GM18519 (cell line): ENCODE measurements at regions not wholly inside any gene's neighbourhood (a gene's known extent, or its start where the extent isn't known, plus 50 kb on each side); places are given as distances from the start of the nearest gene placed in this dataset.

Source experiments
- ATAC-seq: cut with Tn5 transposase; IDR thresholded peaks from one replicate; pipeline ENCODE4 v1.9.1; 2021; ENCODE audit warnings: mild to moderate bottlenecking, moderate library complexity; ENCODE audit not compliant: unreplicated experiment, low FRiP score

DNA sequence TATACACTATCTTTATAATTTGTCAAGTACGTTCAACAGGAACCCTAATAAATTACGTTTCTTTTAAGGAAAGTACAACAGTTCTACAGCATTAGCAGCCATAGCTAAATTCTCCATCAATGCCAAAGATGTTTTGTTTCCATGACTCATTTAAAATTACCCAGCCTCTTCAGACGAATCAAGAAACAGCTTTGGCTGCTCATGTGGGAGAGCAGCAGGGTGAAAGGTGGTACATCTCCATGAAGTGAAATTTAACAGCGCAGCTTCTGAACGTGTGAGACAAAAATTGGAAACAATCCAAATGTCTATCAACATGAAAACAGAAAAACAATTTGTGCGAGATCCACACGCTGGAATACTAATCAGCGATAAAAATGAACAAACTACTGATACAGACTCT, 327.3 kb upstream of the CDH6 start:
- ATAC-seq = no peak

DNA sequence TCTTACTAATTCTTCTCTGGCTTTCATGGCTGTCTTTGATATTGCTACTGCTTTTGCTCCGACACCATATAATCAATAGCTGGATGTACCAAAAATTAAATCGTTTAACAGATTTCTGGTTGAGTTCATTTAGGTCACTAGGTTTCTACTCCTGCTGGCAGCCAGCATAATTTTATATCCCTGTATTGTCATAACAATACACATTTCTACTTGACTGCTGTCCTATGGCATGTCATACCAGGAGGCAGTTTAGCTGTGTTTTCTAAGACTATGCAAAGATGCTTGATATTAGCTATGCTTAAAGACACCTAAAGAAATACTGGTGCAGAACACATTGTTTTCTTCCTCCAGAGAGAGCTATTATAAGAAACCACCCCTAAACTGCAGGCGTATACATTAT, 337.2 kb upstream of the CDH6 start:
- no peak for ATAC-seq

DNA sequence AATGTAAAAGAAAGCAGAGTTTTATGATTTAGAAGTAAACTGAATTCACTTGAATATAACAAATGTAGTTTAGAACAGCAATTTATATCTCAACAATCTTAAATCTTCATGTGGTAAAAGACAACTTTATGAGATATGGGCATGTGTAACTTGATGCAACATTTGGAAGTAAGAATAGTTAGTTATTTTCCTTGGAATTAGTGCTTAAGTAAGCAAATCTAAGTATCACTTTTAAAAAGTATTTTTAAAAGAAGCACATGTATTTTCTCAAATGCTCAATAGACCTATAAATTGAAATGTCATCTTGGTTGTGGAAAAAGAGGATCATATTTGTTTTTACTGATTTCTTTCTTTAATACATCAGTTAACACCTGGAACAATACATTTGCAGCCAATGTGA, 340.3 kb upstream of the CDH6 start:
- ATAC-seq = no peak

DNA sequence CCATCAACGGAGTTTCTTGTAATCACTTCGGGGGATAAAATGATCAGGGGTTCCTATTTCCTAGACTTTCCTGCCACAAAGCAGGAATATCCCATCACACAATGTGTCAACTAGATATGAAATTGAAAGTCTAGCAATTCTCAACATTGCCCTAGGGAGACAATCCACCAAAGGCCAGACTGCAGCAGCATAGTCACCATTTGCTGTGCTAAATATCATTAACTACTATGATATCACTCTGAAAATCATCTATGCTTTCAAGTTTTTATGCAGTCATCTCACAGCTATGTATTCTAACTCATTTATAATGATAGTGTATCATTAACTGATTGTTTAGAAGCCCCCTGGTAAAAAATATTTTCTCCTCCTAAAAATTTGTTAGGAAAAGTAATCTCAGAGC, 342.6 kb upstream of the CDH6 start:
- ATAC-seq = no peak

DNA sequence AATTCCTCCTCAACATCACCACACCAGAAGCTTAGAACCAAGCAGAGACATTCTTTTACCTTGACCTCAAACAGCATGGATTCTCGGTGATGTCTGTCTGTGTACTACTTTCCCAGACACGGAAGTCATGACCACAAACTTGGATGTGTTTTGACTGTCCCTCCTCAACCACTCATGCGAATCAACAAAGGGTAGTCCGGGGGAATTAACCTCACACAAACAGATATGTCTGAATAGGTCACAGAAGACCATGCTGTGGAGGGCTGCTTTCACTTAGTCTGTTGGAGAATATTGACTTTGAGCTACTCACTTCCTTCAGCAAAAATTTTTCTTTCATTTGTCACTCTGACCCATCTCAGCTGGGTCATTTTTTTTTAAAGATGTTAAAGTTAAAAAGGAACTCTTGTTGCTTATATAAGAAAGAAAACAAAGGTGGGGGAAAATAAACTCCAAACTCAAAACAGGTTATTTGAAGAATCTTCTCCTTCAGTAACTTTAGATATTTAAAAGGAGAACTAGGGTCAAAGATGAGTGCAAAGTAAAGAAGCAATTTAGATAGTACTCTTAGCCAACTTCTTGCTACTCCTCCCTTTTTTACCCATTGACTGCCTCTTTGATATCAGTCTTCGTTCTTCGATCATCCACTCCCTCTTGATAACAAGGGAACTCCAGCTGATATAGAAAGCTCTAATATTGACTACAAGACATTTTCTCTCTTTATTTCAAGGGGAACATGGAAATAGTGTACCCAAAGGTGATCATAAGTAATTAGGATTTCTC, 343.4 kb upstream of the CDH6 start:
- ATAC-seq = no peak

DNA sequence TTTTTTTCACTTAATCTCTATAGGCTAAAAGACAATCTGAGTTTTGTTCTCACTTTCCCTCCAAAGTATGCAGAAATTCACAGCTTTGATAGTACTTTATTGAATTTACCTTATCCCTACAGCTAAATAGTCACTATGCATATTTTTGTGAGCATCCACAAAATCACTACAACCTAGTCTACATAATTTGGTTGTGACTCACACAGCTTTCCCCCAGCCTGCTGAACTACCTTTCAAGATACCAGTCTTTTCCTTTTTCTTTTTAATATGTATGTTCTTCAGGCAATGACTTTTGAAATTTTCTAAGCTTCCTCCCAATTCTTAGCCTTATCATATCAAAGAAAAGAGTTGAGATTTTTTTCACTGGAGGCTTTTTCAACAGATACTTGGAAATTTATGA, 347.3 kb upstream of the CDH6 start:
- no peak for ATAC-seq

DNA sequence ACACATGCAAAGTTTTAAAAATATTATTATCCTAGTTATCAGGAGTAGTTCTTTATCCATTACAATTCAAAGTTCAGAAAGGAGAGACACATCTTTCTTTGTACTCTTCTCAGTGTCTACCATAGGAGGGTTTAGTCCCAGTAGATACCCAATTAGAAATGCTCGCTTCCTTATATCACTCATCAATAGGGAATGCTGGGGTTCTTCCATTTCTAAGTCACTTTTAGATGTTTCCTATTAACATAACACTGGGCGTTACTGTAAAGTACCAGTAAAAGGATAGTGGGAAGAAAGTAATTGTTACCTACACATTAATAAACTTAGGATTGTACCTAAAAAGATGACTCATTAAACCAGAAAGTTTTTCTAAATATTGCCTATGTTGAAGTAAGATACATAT, 348.3 kb upstream of the CDH6 start:
- no peak for ATAC-seq

DNA sequence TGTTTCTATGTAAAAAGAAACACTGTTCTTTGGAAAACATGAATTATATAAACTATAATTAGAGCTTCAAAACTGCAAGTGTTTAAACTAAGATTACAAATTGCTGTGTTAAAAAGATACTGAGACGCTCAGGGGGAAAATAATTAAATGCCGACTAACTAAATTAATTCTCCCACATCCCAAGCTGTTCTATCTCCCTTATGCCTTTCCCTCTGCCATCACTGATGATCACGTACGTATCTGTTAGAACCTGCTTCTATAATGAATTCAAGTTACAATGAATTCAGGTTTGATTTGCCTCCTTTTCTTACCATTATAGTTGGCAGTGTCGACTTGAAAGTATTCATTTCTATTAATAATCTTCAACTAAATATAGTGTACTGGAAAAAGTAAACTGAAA, 349.9 kb upstream of the CDH6 start:
- ATAC-seq = no peak

DNA sequence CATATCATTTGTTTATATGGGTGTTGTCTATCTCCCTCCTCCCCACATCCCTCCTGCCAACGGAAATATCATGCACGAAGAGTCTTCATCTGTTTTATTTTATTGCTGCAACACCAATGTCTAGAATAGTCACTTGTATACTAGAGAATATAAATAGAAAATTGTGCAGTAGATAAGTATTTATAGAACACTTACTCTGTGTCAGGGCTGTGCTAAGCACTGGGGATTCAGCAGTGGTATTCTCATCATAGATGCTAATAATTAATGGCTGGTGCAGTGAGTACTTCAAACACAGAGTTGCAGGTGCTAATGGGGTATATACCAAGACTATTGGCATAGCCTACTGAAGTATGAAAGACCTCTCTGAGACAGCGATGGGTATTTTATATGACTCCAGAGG, 353.5 kb upstream of the CDH6 start:
- no peak for ATAC-seq

DNA sequence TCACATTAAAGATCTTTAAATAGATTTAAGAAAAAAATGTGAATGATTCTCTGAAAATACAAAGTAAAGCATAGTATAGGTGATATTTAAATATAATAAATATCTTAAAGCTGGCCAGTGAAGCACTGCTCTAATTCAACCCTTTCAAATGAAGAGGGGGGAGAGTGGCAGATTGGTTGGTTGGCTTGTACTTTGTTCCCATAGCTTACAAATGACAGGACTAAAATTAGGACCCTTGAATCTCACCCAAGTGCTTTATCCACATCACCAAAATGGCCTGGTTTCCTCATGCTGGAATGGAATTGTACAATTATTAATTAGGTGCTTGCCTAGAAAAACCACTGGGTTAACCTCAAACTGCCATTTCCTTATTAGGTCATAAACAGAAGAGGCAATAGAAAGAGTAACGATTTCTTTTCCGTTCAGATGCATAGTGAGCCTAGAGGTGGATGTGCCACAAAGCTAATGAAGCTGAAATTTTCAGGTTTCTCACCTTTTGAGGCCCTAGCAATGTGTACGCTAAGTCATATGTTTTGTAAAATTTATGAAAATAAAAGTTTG, 354.5 kb upstream of the CDH6 start:
- no peak for ATAC-seq

DNA sequence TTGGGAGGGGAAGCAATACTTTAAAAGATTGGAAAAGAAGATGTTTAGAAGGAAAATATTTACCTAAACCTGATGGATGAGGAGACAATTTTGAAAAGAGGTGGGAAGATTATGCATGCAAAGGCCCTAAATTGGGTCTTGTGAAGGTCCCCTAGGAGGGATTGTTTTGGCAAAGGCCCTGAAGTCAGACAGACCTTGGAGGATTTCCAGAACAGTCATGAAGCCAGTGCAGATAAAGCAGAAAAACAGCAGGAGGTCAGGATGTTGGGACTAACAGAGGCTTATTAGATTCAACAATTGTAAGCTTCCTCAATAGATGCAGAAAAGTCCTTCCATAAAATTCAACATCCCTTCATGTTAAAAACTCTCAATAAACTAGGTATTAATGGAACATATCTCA, 361.0 kb upstream of the CDH6 start:
- ATAC-seq = no peak

DNA sequence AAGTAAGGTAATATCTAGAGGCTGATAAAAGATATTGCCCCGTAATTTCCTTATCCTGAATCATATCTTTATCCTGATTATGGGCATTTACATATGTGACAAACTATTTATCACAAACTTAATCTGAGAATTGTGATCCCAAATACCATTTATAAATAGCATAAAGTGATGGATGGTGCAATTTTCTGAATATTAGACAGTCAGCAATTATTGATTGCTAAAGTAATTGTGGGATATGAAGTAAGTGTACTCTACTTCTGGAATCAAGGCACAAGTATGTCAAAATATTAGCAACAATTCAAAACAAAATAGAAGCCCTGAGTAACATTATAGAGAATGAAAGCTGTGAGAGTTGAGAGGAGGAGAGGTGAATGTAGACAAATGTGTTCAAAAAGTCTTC, 361.9 kb upstream of the CDH6 start:
- no peak for ATAC-seq

DNA sequence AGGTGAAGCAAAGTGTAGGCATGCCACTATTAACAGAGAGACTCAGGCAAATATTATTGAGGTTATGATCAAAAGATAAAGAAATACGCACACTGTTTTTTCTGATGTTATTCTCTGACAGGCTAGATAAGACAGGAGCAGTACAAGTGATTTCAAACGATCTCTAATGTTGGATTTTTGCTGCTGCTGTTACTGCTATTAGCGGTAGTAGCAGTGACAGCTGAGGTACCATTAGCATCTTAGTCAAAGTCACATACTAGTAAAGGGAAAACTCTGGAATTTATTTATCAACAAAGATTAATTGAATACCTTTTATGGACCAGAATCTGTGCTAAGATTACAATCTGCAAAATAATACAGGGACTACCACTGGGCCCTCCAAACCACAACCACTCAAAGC, 362.4 kb upstream of the CDH6 start:
- ATAC-seq = no peak

DNA sequence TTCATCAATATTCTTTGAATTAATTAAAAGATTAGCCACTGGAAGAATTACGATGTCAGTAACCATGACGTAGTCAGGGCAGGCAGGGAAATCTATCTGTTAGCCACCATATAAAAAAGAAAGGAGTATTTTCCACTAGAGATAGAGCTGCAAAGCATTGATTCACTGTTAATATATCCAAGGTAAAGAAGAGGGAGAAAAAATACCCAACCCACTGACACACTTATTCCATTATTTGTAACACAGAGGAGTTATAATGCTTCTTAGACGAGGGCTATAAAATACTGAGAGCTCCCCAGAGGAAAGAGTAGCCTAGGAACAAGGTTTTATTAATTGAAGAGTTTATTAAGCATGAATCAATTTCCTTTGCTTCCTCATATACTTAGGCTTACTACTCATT, 382.2 kb upstream of the CDH6 start:
- no peak for ATAC-seq

DNA sequence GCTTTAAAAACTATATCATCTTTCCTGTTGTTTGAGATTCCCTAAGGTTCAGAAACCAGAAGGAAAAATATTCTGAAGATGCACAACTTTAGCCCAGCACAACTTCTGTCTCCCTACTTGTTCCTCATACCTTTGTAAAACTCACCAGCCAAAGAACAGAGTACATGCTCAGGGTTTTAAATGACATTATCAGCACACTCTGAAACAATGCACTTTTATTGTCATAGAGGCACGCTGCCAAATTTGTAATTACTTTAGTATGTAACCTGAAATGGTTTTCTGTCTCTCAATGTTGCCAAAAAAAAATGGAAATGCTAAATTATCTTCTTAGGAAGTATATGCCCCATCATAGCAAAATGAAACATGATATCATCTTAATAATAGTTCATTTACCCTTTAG, 383.6 kb upstream of the CDH6 start:
- no peak for ATAC-seq

DNA sequence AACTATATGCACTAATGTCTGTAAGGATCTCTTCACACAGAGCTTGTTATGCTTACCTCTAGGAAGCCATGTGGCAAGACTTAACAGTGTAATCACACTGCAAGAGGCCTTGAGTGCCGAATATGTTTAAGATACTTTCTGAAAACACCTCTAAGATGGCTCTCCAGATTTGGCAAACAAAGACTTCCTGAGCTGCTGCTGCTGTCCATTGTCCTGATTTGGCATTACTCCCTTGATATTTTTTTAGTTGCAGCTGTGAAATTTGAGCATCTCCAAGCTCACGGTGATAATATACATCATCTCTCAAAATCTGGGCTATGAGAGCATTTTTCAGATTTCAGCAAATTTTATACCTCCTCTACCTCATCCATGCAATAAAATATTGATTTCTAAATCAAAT, 384.5 kb upstream of the CDH6 start:
- ATAC-seq = no peak

DNA sequence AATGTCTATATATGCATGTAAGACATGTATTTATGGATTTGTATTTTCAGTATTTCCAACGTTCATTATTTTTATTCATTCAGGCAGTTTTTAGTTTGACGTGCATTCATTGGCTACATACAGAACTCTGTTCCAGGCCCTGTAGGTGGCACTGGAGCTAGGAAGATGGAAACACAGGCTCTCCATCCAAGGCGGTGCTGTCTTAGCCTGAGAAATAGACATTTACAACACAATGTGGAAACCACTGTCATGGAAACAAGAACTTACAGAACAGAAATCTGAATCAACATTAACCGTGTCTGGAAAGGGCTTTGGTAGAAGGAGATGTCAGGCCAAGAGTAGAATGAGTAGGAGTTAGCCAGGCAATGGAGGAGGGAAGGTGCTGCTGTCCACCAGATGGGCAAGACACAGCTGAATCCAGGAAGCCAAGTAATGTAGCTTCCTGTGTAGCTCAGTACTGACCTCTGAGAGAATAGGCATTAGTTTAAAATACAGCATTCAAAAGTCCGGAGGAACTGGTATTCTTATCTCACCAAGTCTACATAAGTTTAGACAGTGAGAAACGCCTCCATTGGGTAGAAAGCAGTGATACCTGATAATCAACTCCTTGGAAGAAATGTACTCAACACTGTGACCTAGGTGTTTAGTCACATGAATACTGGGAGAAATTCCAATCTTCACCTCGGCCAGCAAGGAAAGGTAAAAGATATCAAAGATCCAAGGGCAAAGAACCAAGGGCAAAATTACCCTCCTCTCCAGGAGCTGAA, 388.6 kb upstream of the CDH6 start:
- no peak for ATAC-seq

DNA sequence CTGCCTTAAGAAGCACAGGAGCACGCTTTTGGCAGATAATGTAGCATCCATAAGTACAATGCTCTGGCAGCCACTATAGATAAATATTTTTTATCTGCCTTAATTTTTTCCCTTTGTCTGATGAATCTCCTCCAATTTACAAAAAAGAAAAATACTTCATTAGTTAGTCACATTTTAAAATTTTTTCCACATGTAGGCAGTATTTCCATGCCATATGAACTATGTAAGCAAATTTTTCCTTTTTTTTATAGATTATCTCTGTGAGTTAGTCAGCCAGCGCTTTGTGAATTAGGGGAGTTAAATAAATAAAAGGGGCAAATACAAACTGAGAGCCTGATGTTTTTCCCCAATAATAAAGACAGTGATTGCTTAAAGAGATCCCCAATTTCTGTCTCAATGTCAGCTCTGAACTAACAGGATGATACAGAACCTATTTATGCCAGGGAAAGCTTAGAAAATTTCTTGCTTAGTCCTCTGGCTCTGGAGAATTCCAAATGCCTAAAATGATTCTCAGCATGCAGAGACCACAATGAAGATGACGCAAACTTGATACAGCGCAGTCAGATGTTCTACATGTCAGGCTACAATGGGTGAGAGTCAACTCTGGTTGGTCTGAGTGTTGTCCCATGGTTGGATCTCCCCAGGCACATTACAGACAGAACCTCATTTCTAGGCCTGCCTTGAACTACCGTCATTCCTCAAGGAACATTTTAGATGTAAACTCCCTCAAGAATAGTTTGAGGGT, 390.4 kb upstream of the CDH6 start:
- ATAC-seq = no peak

DNA sequence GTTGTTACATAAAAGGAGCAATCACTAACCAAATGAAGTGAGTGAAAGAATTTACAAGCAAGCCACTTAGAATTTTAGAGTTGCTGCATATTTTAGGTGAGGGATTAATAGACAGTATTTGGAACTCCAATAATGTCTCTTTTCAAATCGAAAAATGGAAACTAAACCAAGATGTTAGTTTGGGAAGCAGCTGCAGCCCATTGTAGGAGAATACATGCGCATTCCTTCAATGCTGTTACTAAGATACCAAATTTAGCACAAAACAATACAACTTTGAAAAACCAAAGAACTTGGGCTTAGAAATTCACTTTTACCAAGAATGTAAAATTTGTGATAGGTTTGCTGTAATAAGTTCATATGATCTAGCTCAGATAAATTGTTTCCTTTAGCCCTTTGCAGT, 411.8 kb upstream of the CDH6 start:
- ATAC-seq = no peak

DNA sequence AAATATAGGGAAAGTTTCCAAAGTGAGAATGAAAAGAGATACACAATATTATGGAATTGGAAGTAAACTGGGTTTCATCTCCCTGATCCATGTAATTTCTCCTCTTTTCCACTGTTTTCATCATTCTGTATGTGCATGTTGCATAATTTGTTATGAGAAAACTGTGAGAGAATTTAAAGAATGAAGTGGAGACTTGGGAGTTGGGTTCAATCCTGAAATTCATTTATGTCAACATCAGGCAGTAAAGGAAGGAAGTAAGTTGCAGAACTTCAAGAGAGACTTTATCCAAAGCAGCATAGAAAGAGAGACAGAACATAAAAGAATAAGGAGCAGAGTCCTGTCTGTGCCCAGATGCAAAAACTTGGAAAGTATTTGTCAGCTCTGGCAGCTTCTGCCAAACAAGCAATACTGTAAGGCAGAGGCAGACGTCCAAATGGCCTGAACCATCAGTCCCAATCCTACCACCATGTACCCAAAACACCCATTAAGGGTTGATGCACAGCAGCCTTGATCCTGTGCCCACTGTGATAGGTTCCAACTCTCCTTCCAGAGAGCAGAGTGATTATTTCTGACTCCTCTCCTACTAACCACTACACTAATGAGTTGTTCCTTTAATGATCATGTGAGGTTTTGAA, 425.3 kb upstream of the CDH6 start:
- no peak for ATAC-seq

DNA sequence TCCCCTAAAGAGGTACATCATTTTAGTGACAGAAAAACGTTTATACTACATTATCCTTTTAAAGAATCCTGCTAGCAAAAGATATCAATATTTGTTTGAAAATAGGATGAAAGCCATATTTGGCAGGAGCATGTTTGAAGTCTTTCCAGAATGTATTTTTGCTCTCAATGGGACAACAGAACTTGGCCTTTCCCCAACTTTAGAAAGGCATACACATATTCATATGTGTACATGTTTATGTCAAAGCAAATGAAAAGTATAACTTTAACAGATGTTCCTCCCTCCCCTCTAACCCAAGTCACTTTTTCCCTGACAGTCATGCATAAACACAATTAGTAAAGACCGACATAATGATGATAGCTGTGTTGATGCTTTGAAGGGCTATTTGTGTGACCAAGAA, 427.8 kb upstream of the CDH6 start:
- no peak for ATAC-seq
